GM12801 (cell line): ENCODE measurements at regions not wholly inside any gene's neighbourhood (a gene's known extent, or its start where the extent isn't known, plus 50 kb on each side); places are given as distances from the start of the nearest gene placed in this dataset.

Experiments used
- CTCF ChIP-seq: IDR thresholded peaks from one replicate; pipeline ENCODE4 v1.5.1; 2011; ENCODE audit warnings: control low read depth; ENCODE audit not compliant: insufficient read length; ENCODE audit errors: extremely low read depth

- no peak for TF ChIP-seq CTCF
These were observed 363.4 kb upstream of the ARHGEF26 start for GRCh38 chr3:153757839-153758238.

GRCh38 chr3:153760948-153761347 lies 360.2 kb upstream of the ARHGEF26 start:
- TF ChIP-seq CTCF: no peak

GRCh38 chr3:153762411-153763235 lies 358.6 kb upstream of the ARHGEF26 start:
- no peak for TF ChIP-seq CTCF

GRCh38 chr3:153767601-153768560 lies 353.3 kb upstream of the ARHGEF26 start:
- no peak for TF ChIP-seq CTCF

DNA sequence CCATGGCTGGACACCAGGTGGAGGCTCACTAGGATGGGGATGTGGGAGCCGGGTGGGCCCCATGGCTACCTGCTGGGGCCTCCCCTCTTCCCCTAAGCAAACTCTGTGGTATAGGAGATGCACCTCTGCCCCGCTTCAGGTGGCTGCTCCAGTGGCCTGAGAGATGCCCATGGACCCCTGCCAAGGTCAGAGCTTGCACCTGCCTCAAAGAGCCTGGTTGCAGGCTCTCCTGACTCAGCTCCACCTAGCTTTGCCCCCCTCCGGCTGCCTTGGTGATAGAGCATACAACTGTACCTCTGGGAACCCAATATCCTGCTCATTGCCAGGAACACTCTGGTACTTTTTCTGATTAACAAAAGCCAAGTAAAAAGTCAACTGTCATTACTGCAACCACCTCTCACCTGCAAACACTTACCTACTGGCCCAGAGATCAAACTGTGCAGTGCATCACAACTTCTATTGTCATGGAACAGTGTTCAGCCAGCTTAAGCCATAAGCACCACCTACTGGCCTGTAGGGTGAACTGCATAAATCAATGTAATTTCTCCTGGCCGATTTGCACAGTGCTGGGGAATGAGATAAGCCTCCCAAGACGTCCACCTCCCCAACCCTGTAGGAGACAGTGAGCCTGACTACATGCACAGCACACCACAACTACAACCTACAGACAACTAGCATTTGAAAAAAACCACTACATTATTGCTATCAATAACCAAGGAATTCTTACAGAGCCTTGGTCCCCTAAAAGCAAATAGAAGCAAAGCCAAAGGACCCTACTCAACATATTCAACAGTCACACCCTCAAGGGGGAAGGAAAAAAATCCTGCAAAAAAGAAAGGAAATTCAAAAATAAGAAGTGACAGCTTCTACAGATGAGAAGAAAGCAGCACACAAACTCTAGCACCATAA lies 352.4 kb upstream of the ARHGEF26 start:
- TF ChIP-seq CTCF: peak; percentile 41

- TF ChIP-seq CTCF: no peak
These were observed 338.1 kb upstream of the ARHGEF26 start for GRCh38 chr3:153783106-153783505.
